PC-9 (cell line): ENCODE measurements at regions not wholly inside any gene's neighbourhood (a gene's known extent, or its start where the extent isn't known, plus 50 kb on each side); places are given as distances from the start of the nearest gene placed in this dataset.

ENCODE experiments used
- BruUV-seq: library from RNA; stranded (reverse); fragments of 400-500 nt; replicated peaks from 2 replicates; lab custom pipeline; 2021; lab: Mats Ljungman, UMichigan
- CTCF ChIA-PET: fragments of 300-600 bp; sonication (Branson Sonifier 250); formaldehyde crosslinking; loops from one replicate; lab custom pipeline; 2022; ENCODE audit warnings: antibody characterized with exemption; lab: Charles Lee
- POLR2A ChIA-PET: fragments of 300-600 bp; sonication (Branson Sonifier 250); formaldehyde crosslinking; loops from one replicate; lab custom pipeline; 2022; ENCODE audit warnings: antibody characterized with exemption; ENCODE audit not compliant: unreplicated experiment; lab: Charles Lee
- DNase-seq, 2 experiments: peaks; one replicate each; pipeline versions ENCODE4 v3.0.0 to v3.0.0-alpha.2; 2015 to 2022; ENCODE audit warnings: mixed read lengths in 1 of 2
- H2AFZ ChIP-seq: fragments of 200-600 bp; sonication (generic); 2 replicates; pipeline ENCODE4 v1.8.1; 2017; ENCODE audit warnings: antibody characterized with exemption
- H3F3A ChIP-seq: fragments of 200-600 bp; sonication (generic); 2 replicates; pipeline ENCODE4 v1.8.1; 2017; ENCODE audit warnings: antibody characterized with exemption, mild to moderate bottlenecking, low read depth; ENCODE audit not compliant: insufficient read depth
- H3K27ac ChIP-seq: fragments of 200-600 bp; sonication (generic); 2 replicates; pipeline ENCODE4 v1.6.1; 2016; ENCODE audit warnings: mixed run types
- H3K27me3 ChIP-seq: fragments of 200-600 bp; sonication (generic); 2 replicates; pipeline ENCODE4 v1.6.1; 2016; ENCODE audit warnings: low read depth, mixed run types; ENCODE audit not compliant: insufficient read depth
- H3K36me3 ChIP-seq: fragments of 200-600 bp; sonication (generic); 2 replicates; pipeline ENCODE4 v1.6.1; 2016; ENCODE audit warnings: low read depth, mixed run types
- H3K4me1 ChIP-seq: fragments of 200-600 bp; sonication (generic); replicated peaks from 2 replicates; pipeline ENCODE4 v1.6.1; 2016; ENCODE audit warnings: mixed run types; ENCODE audit not compliant: insufficient read depth
- H3K4me2 ChIP-seq: fragments of 200-600 bp; sonication (generic); 2 replicates; pipeline ENCODE4 v1.6.1; 2017; ENCODE audit warnings: mixed run types
- H3K4me3 ChIP-seq: fragments of 200-600 bp; sonication (generic); 2 replicates; pipeline ENCODE4 v1.6.1; 2016; ENCODE audit warnings: mixed run types
- H3K79me2 ChIP-seq: fragments of 200-600 bp; sonication (generic); 2 replicates; pipeline ENCODE4 v1.6.1; 2017; ENCODE audit warnings: low read depth, mixed run types
- H3K9me2 ChIP-seq: fragments of 200-600 bp; sonication (generic); 2 replicates; pipeline ENCODE4 v1.8.1; 2017; ENCODE audit warnings: mild to moderate bottlenecking; ENCODE audit not compliant: insufficient read depth
- H3K9me3 ChIP-seq: fragments of 200-600 bp; sonication (generic); 2 replicates; pipeline ENCODE4 v1.8.1; 2016; ENCODE audit warnings: low read depth; ENCODE audit not compliant: insufficient read depth
- H4K20me1 ChIP-seq: fragments of 200-600 bp; sonication (generic); 2 replicates; pipeline ENCODE4 v1.8.1; 2017; ENCODE audit not compliant: insufficient read depth
- CTCF ChIP-seq: fragments of 200-600 bp; sonication (generic); conservative IDR thresholded peaks from 2 replicates; pipeline ENCODE4 v1.6.1; 2017; ENCODE audit warnings: mixed run types, antibody characterized with exemption, mild to moderate bottlenecking, moderate library complexity
- EZH2 ChIP-seq: fragments of 200-600 bp; sonication (generic); IDR thresholded peaks from 2 replicates; pipeline ENCODE4 v1.8.0; 2017; ENCODE audit warnings: antibody characterized with exemption, low read depth
- intact Hi-C: fragments of 100-400 bp; cut with micrococcal nuclease; formaldehyde crosslinking; loops from one replicate; pipeline ENCODE4 v1.10.0; 2022; ENCODE audit not compliant: unreplicated experiment

GRCh38 chr13:57036290-57036689 lies 104.4 kb upstream of the PRR20A start:
- no peaks in the 10 kb centered on the region for H3K36me3 ChIP-seq
- CTCF ChIA-PET, result no interaction called here

GRCh38 chr13:57044910-57045309 lies 95.8 kb upstream of the PRR20A start:
- Histone ChIP-seq H2AFZ (no peak overlapping the region), H3K27me3 (no peaks in the 10 kb centered on the region), H3F3A (no peaks in the 10 kb centered on the region), H3K4me3 (no peak overlapping the region), H3K9me2 (no peaks in the 10 kb centered on the region), H3K36me3 (no peaks in the 10 kb centered on the region), H3K4me1 (no peaks in the 10 kb centered on the region), H3K4me2 (no peak overlapping the region), H3K27ac (no peak overlapping the region), H3K79me2 (no peaks in the 10 kb centered on the region), H4K20me1 (no peaks in the 10 kb centered on the region), H3K9me3 (no peaks in the 10 kb centered on the region)
- TF ChIP-seq CTCF (no peak), EZH2 (no peak)
- DNase-seq, result no peak
- intact Hi-C loops, result no loop called here
- no TSS peak for BruUV-seq
- CTCF ChIA-PET, result no interaction called here
- POLR2A ChIA-PET, result no interaction called here

More at GRCh38 chr13:57036290-57036689, 104.4 kb upstream of the PRR20A start:
- H3K4me2 ChIP-seq, result no peak overlapping the region
- H3K4me3 ChIP-seq, result no peak overlapping the region
- BruUV-seq, result no TSS peak
- no peaks in the 10 kb centered on the region for H3F3A ChIP-seq
- H3K79me2 ChIP-seq, result no peaks in the 10 kb centered on the region
- no peaks in the 10 kb centered on the region for H4K20me1 ChIP-seq
- POLR2A ChIA-PET, result no interaction called here
- H3K9me3 ChIP-seq, result no peaks in the 10 kb centered on the region
- no peaks in the 10 kb centered on the region for H3K27me3 ChIP-seq
- no peak for TF ChIP-seq CTCF
- no peak for TF ChIP-seq EZH2
- no peak overlapping the region for H2AFZ ChIP-seq
- no peak overlapping the region for H3K27ac ChIP-seq
- no peaks in the 10 kb centered on the region for H3K9me2 ChIP-seq
- intact Hi-C loops, result no loop called here
- DNase-seq, result no peak
- no peaks in the 10 kb centered on the region for H3K4me1 ChIP-seq

GRCh38 chr13:57045826-57046546 lies 94.7 kb upstream of the PRR20A start:
- no TSS peak for BruUV-seq
- Histone ChIP-seq H3K27me3 (no peaks in the 10 kb centered on the region), H3K4me2 (no peak overlapping the region), H3K36me3 (no peaks in the 10 kb centered on the region), H2AFZ (no peak overlapping the region), H3F3A (no peaks in the 10 kb centered on the region), H3K9me3 (no peaks in the 10 kb centered on the region), H3K79me2 (no peaks in the 10 kb centered on the region), H3K4me1 (no peaks in the 10 kb centered on the region), H4K20me1 (no peaks in the 10 kb centered on the region), H3K4me3 (no peak overlapping the region), H3K9me2 (no peaks in the 10 kb centered on the region), H3K27ac (no peak overlapping the region)
- TF ChIP-seq EZH2, result no peak
- no peak for TF ChIP-seq CTCF
- intact Hi-C loops, result no loop called here
- ChIA-PET CTCF (no interaction called here), POLR2A (no interaction called here)
- DNase-seq, result no peak
